HG03280 (cell line): ENCODE measurements at regions not wholly inside any gene's neighbourhood (a gene's known extent, or its start where the extent isn't known, plus 50 kb on each side); places are given as distances from the start of the nearest gene placed in this dataset.
A peak's percentile ranks its signal among the peaks of the same experiment; 100 is the strongest.

Source experiments
- ATAC-seq: cut with Tn5 transposase; IDR thresholded peaks from one replicate; pipeline ENCODE4 v1.9.1; 2021; ENCODE audit warnings: mild to moderate bottlenecking, moderate library complexity; ENCODE audit not compliant: unreplicated experiment

DNA sequence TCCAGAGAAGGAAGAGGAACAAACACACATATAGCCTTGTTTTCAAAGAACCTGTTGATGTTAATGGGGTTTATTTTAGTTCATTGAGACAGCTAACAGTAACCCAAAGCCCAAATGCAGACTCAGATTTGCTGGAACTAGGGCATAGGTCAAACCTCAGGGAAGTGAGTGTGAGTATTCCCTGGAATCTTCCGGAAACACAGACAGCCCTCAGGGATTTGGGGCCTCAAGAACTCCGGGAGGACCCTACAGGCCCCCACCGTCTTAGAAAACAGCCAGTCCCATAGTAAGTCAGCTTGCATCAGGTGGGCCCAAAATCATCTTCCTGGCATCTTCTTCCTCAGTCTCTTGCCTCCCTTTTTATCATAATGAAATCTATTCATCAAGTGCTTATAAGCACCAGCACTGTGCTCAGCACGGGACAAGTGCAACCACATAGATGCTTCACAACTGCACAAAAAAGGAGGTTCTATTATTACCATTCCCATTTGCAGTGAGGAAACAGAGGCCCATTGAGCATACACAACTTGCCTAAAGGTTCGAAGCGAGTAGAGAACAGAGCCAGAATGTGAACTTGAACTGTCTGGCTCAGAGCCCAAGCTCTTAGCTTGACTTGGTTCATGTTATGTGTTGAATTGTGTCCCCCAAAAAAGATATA is 50.2 kb upstream of the BCL11A start:
- ATAC-seq, result no peak

DNA sequence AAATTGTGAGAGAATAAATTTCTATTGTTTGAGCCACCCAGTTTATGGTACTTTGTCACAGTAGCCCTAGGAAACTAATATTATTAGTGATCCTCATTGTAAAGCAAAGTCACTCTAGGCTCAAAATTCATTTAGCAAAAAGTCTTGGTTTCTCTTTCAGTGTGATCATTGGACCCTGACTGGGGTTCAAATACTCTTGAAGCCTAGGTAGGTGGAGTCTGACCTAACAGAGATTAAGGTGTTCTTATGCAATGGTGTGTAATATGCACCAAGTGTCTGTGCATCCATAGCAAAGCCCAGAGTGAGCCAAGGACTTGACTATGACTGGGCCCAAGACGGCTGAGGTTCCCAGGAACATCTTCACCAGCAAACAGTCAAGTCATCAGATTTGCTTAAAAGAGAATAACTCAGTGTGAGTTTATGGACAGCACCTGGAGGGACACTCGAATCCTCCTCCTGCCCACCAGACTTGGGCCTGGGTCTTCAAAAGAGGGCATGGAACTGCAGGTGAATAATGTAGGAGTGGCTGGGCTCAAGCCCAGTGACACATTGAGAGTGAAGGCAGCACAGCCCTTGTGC is 51.1 kb upstream of the BCL11A start:
- no peak for ATAC-seq

DNA sequence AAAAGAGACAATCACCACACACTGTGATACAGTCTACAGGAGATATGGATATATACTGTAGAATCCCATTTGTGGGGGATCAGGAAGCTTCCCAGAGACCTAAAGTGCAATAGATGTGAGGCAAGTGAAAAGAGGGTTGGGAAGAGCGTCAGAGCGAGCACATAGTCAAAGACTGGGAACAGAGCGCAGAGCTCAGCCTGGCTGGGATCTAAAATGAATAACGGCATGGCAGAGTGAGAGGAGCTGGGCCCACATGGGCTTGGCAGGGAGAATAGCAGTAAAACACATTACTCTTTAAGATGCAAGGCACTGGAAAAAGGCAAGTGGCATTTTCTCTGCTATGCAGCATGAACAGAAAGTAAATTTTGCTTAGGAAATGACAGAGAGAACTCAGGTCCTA is 52.4 kb upstream of the BCL11A start:
- no peak for ATAC-seq

DNA sequence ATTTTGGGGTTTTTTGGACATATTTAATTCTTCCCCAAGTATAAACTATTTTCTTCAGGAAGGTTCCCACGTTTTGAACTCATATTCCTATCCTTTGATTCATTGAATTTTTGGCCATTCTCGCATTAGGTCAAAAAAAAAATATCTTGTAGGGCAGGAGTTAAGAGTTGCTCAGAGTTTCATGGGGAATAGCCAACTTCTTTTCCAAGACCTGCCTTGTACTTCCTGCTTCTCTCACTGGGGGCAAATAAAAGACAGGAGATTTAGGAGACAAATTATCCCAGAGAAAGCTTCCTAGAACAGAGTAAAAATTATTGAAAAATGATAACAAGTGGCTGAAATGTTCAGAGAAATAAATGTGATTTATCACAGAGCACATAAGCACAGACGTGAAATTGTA is 55.2 kb upstream of the BCL11A start:
- ATAC-seq, result no peak

DNA sequence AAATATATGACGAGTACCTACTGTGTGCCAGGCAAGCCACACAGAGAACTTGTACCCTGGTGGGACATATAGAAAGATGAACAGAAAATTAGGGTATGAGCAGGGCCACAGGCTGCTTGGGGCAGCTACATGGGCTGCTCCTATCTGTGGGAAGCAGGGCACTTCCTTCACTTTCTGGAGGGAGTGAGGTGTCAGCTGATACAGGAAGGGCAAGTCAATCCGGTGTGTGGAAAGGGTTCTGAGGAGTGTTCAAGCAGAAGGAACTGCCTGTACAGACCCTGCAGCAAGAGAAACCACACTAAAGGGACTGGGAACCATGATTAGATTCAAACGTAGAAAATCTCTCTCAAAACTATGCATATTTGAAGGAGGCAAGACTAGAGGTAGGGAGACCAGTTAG is 58.6 kb upstream of the BCL11A start:
- no peak for ATAC-seq

DNA sequence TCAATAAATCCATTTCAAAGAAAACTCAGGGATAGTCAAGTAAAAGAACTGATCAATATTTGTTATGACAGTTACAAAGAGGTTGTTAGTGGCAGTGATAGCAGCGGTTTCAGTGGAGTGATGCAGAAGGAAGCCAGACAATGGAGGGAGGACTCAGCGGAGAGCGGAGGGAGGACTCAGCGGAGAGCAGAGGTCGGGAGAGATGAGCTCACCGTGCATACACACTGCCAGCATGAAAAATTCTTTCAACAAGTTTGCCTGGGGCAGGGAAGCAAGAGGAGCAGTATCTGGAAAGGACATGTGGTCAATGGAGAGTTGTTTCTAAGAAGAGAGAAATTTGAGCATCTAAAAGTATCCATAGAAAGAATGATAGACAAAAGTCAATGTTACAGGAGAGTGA is 60.9 kb upstream of the BCL11A start:
- ATAC-seq, result no peak

DNA sequence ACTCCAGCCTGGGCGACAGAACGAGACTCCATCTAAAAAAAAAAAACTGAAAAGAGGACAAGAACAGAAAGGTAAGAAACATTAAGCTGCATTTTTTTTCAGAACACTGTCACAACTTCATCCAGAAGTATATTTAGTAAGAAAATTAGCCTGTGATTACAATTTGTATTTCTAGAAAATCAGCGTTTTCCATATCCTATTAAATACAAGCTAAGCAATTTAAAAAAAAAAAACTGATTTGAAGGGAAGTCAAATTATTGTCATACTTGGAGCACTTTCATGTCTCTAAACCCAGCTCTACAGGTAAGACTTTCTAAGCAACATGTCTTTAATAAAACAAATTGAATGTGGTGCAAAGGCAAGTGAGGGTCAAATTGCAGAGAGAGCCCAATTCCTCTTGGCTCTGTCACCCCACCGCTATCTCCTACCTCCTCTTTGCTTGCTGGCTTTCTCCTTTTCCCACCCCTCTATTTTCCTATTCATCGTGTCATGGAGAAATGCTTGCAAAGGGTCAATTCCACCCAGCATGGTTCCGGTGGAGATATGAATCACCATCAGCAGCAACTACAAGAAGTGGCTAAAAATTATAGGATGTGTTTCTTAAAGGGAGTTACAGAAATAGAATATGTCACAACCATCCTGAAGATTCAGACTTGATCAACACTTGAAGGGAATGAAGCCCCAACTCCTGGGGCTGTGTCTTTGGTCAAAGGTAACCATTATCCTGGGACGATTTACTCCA is 68.4 kb upstream of the BCL11A start:
- ATAC-seq, result no peak

DNA sequence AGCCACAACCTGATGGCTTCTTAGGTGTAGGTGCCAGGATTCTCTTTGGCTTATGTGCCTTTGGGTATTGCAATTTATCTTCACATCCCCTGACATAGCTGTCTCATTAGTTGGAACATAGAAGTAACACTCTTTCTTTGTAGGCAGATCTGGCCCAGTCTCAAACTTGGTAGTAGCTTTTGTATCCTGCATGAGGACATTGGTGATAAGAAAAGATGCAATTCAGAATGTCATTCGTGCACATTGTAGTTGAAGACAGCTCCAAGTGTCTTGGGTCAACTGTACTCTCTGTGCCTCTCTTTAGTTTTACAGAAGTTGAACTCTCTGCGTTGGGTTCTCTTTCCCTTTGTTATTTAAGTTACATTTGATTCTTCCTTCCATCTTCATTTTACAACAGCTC is 69.6 kb upstream of the BCL11A start:
- ATAC-seq, result no peak

DNA sequence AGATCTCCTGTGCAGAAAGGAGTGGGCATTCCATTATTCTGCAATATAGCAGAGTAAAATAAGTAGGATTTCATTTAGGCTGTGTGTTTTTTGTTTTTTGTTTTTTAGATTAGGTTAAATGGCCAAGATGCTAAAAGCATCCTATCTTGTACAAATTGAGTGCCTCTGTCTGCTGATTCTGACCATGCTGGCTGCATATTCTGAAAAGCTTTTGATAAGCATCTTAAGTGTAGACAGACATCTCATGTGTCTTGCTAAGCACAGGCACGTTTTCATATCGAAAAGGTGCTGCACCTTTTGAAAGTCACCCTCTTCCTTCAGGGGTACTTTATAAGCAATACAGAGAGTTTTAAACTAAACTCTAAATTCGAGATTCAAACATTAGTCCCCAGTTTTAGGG is 74.0 kb upstream of the BCL11A start:
- no peak for ATAC-seq

DNA sequence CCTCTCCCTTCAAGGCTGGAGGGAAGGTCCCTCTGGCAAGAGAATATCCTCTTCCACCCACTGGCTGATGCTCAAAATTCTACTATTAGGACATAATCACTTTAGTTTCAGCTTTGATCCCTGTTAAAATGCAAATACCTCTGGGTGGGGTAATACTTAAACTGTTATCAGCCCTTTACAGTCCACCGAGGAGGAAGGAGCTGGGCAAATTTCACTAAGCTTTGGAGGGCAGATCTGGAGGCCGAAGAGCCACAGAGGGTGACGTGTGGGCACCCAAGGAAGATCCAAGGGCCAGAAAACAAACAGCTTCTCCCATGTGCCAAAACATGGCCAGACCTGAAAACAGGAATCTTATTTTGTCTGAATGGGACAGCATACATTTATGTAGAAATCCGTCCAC is 74.6 kb upstream of the BCL11A start:
- no peak for ATAC-seq

DNA sequence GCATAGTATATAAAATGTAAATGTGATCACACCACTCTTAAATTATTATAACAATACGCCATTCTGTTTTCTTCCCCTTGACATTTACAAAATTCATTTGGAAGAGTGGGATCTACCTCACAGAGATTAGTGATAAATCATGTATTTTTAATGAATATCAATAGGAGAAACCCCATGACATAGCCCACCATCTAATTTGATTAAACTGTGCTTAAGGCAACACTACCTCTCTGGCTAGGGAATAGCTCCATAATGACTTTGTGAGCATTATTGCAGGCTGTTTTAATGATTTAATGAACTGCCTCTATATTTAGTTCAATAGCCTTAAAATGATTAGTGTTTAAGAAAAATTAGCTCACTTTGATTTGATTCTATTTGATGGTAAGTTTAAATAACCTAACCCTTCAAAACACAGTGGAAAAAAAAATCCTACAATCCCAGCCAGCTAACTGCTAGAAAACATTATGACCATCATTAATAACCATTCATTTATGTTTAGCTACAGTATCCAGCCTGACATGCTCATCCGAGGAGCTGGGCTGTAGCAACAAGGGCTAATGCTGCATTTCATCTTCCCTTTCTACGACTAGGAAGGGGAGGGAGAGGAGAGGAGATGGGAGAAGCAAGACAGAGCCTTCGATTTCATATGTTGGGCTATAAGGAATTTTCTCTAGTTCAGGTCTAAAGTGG is 75.3 kb upstream of the BCL11A start:
- no peak for ATAC-seq

DNA sequence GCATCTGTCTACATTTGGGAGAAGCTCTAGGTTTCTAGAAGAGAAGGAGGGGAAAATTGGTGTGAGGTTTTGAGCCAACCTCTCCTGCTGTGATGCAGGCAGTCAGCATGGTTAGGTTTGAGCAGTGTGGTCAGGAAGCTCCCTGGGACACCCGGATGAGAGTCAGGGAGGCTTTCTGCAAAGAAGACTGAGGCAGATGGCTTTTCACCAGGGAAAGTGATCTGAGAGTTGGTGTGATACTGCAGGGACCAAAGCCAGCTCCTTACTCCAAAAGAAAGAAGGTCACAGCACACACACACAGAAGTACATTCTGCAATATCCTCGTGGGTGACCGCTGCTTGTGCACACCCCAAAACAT is 75.8 kb upstream of the BCL11A start:
- no peak for ATAC-seq

DNA sequence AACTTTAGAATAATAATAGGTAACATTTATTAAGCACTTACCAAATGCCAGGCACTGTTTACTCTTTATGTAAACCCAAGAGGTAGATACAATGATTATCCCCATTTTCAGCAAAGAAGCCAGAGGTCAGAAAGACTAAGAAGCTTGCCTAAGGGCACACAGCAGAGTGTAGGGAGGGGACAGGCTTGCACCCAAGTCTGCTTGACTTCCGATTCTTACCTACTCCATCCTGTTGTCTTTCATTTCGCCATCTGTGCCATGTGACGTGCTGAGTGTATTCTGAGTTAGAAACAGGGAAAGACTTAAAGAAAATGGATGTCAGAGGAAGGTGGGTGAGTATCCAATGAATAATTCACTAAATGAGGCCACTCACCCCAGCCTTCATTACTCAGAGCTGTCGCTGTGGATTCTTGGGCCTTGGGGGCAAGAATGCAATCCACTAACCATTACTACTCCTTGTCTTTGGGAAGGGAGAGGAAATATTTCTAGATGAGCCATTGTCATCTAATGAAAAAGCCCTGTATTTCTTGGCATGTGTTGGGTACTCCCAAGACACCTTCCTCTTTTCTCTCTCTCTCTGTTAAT is 76.4 kb upstream of the BCL11A start:
- ATAC-seq, result no peak

DNA sequence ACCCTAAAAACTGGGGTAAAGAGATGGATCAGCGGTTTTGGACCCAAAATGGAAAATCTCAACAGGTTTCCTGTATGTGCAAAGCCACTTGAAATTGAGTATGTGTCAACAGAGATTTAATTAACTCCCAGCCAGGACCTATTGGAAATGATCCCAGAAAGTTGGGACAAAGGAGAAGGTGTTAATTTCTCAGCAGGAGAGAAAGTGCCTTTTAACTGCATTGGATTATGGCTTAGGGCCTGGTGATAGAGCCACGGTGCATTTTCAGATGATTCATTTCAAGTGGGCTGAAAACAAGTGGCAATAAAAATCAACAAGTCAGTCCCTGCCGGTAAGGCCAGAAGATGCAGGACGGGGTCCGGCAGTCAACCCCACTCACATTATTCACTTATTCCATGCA is 80.2 kb upstream of the BCL11A start:
- ATAC-seq, result no peak

DNA sequence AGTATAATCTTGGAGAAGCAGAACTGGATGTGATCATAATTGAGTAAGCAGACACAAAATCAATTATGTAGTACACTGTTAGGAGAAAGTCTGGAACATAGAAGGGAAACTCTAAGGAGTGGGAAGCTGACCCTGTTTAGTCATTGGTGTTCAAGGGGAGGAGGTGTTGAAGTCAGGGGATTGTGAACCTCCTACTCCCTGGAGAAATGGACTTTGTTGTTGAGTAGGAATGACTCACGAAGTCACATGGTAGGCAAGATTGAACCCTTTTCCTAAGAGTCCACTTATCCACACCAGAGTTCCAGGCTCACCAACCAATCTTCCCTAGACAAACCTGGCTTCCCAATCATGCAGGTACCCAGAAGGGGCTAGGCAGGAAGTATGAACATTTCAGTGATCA is 81.0 kb upstream of the BCL11A start:
- no peak for ATAC-seq

DNA sequence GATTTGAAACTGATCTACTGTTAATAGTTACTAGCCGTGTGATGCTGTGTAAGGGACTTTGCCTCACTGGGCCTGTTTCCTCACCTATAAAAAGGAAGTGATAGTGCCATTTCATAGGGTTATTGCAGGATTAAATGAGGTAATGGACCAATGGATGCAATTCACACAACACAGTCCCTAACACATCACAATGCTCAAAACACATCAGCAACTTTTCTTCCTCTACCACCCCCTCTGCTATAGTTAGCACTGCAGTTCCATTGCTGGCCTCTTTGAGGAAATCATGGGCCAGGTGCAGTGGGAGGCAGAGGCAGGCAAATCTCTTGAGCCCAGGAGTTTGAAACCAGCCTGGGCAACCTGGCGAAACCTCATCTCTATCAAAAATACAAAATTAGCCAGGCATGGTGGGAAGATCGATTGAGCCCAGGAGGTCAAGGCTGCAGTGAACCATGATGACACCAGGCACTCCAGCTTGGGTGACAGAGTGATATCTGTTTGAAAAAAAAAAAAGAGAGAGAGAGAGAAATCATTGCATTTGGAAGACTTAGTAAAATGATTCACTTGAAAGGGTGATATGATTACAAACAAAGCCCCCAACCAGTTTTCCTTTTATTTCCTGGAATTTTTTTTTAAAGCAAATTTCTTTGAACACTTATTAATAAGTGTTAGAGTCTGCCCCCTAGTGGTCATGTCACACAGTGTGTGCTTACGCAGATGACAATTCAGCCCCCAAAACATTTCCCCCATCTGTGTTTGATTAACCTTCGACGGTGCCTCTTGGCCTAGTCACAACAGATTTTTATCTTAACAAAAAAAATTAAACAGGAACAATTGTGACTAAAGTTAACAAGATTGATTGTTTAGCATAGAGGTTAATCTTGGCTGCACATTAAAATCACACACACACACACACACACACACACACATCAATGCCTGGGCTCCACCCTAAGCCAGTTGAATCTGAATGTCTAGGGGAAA is 88.6 kb upstream of the BCL11A start:
- ATAC-seq, result peak; percentile 64

DNA sequence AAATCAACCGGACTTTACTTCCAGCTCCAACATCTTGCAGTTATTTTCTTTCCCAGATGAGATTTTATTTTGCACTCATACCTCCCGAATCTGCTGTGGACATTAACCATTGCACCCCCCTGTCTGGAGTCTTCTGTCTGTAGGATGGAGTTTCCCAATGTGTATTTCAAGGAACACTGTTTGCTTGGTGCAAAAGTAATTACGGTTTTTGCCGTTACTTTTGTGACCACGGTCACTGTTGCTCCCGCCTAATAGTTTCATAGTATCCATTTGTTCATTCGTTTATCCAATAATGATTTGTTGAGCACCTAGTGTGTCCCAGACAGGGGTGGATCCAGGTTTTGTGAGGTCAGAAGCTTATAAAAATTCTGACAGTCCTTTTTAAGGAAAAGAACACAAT is 90.3 kb upstream of the BCL11A start:
- no peak for ATAC-seq

DNA sequence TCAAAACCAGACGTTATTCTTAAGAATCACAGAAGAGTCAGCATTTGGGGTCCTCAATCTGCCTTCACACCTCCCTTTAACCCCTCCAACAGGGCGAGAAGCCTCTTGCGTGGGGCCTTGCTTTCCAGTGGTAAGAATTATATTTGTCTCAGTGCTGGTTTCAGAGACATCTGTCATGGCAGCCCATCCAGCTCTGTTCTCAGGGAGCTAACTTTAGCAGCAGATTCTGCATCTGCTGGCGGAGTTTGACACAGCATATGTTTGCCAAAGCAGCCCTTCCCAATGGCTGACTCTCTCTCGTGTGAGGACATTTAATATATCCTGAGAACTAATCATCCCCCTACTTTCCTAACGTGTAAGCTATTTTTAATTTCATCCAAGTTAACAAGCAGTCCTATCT is 91.5 kb upstream of the BCL11A start:
- no peak for ATAC-seq

DNA sequence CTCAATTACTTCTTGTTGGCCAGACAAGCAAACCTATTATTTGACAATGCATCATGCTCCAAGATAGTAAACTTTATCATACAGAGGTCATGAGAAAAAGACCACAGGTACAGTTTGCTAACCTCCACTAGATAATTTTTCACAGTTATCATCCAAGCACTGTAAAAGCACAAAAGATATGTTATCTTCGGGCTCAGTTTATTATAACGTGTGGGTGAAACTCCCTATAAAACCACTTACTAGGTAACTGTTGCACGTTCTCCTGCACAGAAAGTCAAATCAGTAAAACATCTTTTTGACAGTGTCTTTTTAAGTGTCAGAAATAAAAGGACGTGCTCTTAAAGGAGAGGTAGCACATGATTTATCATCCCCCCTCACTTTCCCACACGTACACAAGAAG is 94.7 kb upstream of the BCL11A start:
- no peak for ATAC-seq

DNA sequence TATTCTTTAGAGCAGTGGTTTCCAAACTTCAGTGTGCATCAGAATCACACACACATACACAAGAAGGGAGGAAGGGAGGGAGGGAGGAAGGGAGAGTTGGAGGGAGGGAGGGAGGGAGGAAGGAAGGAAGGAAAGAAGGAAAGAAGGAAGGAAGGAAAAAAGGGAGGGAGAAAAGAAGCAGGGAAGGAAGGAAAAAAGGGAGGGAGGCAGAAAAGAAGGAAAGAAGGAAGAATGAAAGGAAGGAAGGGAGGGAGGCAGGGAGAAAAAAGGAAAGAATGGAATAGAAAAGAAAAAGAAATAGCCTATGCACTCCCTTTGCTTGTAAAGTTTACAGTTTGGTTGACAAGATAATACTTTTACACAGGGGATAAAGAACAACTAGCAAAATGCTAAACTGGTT is 96.3 kb upstream of the BCL11A start:
- ATAC-seq, result no peak
